B cell (primary cell): ENCODE measurements at regions not wholly inside any gene's neighbourhood (a gene's known extent, or its start where the extent isn't known, plus 50 kb on each side); places are given as distances from the start of the nearest gene placed in this dataset.

Experiments
- ATAC-seq: fragments of 200-7000 bp; cut with Tn5 transposase; one replicate; pipeline ENCODE4 v1.10.0; 2021; ENCODE audit warnings: low read depth, mild to moderate bottlenecking, moderate number of reproducible peaks, moderate library complexity
- CTCF ChIA-PET: fragments of 350-600 bp; sonication (Branson Sonifier 250); formaldehyde crosslinking; loops from one replicate; lab custom pipeline; 2021; ENCODE audit warnings: antibody characterized with exemption, inconsistent platforms; lab: Charles Lee
- POLR2A ChIA-PET: fragments of 350-600 bp; sonication (Branson Sonifier 250); formaldehyde crosslinking; loops from one replicate; lab custom pipeline; 2021; ENCODE audit warnings: antibody characterized with exemption; lab: Charles Lee
- DNase-seq: peaks from one replicate; pipeline ENCODE4 v3.0.0; 2013
- H2AFZ ChIP-seq: 2 replicates; pipeline ENCODE4 v1.6.1; 2012; ENCODE audit warnings: mild to moderate bottlenecking, low read depth, low read length; ENCODE audit not compliant: insufficient read depth, poor library complexity, severe bottlenecking
- H3K27ac ChIP-seq, 2 donors: 1 replicate in 1 of 2; 2 replicates in 1 of 2; pipeline ENCODE4 v1.5.1; 2012 to 2013; ENCODE audit warnings: low read length in 2 of 2, mild to moderate bottlenecking in 2 of 2, moderate library complexity in 1 of 2
- H3K27me3 ChIP-seq, 4 experiments: fragments of 200-600 bp in 1 of 4; sonication (generic) in 1 of 4; replicated peaks in 1 of 4; 1 replicate in 2 of 4; 2 replicates in 2 of 4; pipeline versions ENCODE4 v1.6.1 to v1.7.0; 2013 to 2016; ENCODE audit warnings: low read length in 3 of 4, mild to moderate bottlenecking in 2 of 4, mixed read lengths in 1 of 4, moderate library complexity in 1 of 4; ENCODE audit not compliant: insufficient read depth in 4 of 4, control insufficient read depth in 3 of 4; ENCODE audit errors: control extremely low read depth in 1 of 4
- H3K36me3 ChIP-seq, 2 experiments: replicated peaks in 1 of 2; 1 replicate in 1 of 2; 2 replicates in 1 of 2; pipeline versions ENCODE4 v1.6.1 to v1.7.1; 2013; ENCODE audit warnings: low read length in 1 of 2; ENCODE audit not compliant: insufficient read depth in 2 of 2, control insufficient read depth in 1 of 2; ENCODE audit errors: control extremely low read depth in 1 of 2, extremely low read depth in 1 of 2
- H3K4me1 ChIP-seq, 2 donors: fragments of 200-600 bp in 1 of 2; sonication (generic) in 1 of 2; 1 replicate in 1 of 2; 2 replicates in 1 of 2; pipeline versions ENCODE4 v1.5.1 to v1.6.1; 2013 to 2017; ENCODE audit warnings: low read length in 2 of 2; ENCODE audit not compliant: control insufficient read depth in 2 of 2, insufficient read depth in 2 of 2
- H3K4me2 ChIP-seq: replicated peaks from 2 replicates; pipeline ENCODE3; 2012; ENCODE audit warnings: mild to moderate bottlenecking, low read depth, low read length; ENCODE audit not compliant: poor library complexity, severe bottlenecking
- H3K4me3 ChIP-seq, 5 experiments: fragments of 200-600 bp in 1 of 5; sonication (generic) in 1 of 5; 1 replicate in 3 of 5; 2 replicates in 2 of 5; pipeline versions ENCODE4 v1.5.1 to v1.7.0; 2011 to 2016; ENCODE audit warnings: low read length in 4 of 5, mild to moderate bottlenecking in 4 of 5, low read depth in 2 of 5, control low read depth in 1 of 5, moderate library complexity in 1 of 5; ENCODE audit not compliant: insufficient read depth in 1 of 5; ENCODE audit errors: control extremely low read depth in 1 of 5, extremely low read depth in 1 of 5
- H3K79me2 ChIP-seq: fragments of 200-600 bp; sonication (generic); one replicate; pipeline ENCODE4 v1.6.0; 2016; ENCODE audit warnings: low read length; ENCODE audit not compliant: control insufficient read depth, insufficient read depth
- H3K9ac ChIP-seq: fragments of 200-600 bp; sonication (generic); 2 replicates; pipeline ENCODE4 v1.6.1; 2017; ENCODE audit warnings: mild to moderate bottlenecking, low read length, moderate library complexity
- H3K9me3 ChIP-seq, 3 donors: one replicate each; pipeline versions ENCODE4 v1.6.1 to v1.7.1; 2013; ENCODE audit warnings: low read length in 2 of 3; ENCODE audit not compliant: control insufficient read depth in 2 of 3, insufficient read depth in 1 of 3; ENCODE audit errors: control extremely low read depth in 1 of 3
- H4K20me1 ChIP-seq: 2 replicates; pipeline ENCODE4 v1.6.0; 2012; ENCODE audit warnings: mild to moderate bottlenecking, low read length; ENCODE audit not compliant: insufficient read depth, control insufficient read depth, poor library complexity, severe bottlenecking
- H3K27ac Mint-ChIP-seq: one replicate; pipeline ENCODE4 v1.8.0; 2021; ENCODE audit warnings: mixed read lengths
- H3K27me3 Mint-ChIP-seq: one replicate; pipeline ENCODE4 v1.8.0; 2021; ENCODE audit warnings: mixed read lengths
- H3K4me1 Mint-ChIP-seq: one replicate; pipeline ENCODE4 v1.8.0; 2021; ENCODE audit warnings: mixed read lengths
- H3K4me3 Mint-ChIP-seq: one replicate; pipeline ENCODE4 v1.8.0; 2021; ENCODE audit warnings: mixed read lengths
- H3K9me3 Mint-ChIP-seq: one replicate; pipeline ENCODE4 v1.8.0; 2022; ENCODE audit warnings: mixed read lengths; ENCODE audit not compliant: insufficient read depth
- EZH2 ChIP-seq: IDR thresholded peaks from 2 replicates; pipeline ENCODE4 v1.6.1; 2012; ENCODE audit warnings: borderline replicate concordance, low read depth, mild to moderate bottlenecking, moderate library complexity, low read length; ENCODE audit not compliant: insufficient read depth, poor library complexity, severe bottlenecking
- WGBS: methylation state at CpG from one replicate; pipeline ENCODE4 v1.1.5; 2013; ENCODE audit warnings: missing lambda C conversion rate; ENCODE audit not compliant: insufficient coverage; 5-methylcytosine and 5-hydroxymethylcytosine counted together
- intact Hi-C: fragments of 100-400 bp; cut with micrococcal nuclease; formaldehyde crosslinking; loops from one replicate; pipeline ENCODE4 v1.10.0; 2022
- TF ChIP-seq, protein P1 (sequence below): fragments of 200-600 bp; IDR thresholded peaks from one replicate; pipeline ENCODE4 v1.8.0; 2022; ENCODE audit warnings: antibody characterized with exemption, mild to moderate bottlenecking

DNA sequence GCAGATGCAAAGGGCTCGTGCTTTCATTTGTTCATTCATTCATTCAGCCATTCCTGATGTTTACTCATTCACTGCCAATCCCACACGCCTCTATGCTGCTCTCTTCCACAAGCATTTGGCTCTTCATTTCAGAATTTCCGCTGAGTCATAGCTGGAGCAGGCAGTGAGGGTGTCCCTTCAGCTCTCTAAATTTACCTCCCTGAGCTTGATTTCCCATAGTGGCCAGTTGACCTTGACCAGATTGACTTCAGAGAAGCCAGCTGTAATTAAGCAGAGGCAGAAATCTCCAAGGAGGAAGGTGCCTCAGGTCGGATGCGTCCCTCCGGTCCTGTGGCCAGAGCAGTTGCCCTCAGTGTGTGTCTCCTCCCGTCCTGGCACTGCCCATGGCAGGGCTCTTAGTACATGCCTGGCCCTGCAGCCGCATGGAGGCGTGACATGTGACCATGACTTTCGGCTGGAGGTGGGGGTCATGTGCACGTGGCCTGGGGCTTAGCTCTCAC lies 267.2 kb upstream of the ECI2 start:
- no peak overlapping the region for H3K4me3 Mint-ChIP-seq
- TF ChIP-seq EZH2, result no peak
- TF ChIP-seq, protein P1, sequence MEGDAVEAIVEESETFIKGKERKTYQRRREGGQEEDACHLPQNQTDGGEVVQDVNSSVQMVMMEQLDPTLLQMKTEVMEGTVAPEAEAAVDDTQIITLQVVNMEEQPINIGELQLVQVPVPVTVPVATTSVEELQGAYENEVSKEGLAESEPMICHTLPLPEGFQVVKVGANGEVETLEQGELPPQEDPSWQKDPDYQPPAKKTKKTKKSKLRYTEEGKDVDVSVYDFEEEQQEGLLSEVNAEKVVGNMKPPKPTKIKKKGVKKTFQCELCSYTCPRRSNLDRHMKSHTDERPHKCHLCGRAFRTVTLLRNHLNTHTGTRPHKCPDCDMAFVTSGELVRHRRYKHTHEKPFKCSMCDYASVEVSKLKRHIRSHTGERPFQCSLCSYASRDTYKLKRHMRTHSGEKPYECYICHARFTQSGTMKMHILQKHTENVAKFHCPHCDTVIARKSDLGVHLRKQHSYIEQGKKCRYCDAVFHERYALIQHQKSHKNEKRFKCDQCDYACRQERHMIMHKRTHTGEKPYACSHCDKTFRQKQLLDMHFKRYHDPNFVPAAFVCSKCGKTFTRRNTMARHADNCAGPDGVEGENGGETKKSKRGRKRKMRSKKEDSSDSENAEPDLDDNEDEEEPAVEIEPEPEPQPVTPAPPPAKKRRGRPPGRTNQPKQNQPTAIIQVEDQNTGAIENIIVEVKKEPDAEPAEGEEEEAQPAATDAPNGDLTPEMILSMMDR, result no peak
- 63% methylated on average over 6 of the region's 11 CpGs for WGBS
- H3K27ac ChIP-seq, result no peak overlapping the region
- H2AFZ ChIP-seq, result no peak overlapping the region
- peaks cover 10% of the 10 kb centered on the region for H3K27me3 Mint-ChIP-seq
- H3K4me2 ChIP-seq, result no peak overlapping the region
- DNase-seq, result no peak
- peaks cover 16% of the 10 kb centered on the region for H3K4me1 Mint-ChIP-seq
- no peaks in the 10 kb centered on the region for H3K79me2 ChIP-seq
- no peak for ATAC-seq
- no peak overlapping the region for H3K27ac Mint-ChIP-seq
- H3K9me3 ChIP-seq, result peaks cover 0 to 14% (median 13%) of the 10 kb centered on the region in 3 donors
- H3K36me3 ChIP-seq, result no peaks in the 10 kb centered on the region
- ChIA-PET CTCF (interaction anchor here (0.6 kb wide), 1 partner anchor 1606 kb away, joined by 3 read pairs; no protein-coding TSS in a partner anchor), POLR2A (no interaction called here)
- no peak overlapping the region for H3K4me3 ChIP-seq
- H3K9me3 Mint-ChIP-seq, result peaks cover 3% of the 10 kb centered on the region
- H3K4me1 ChIP-seq, result peaks cover 2 to 4% of the 10 kb centered on the region in 2 donors
- no peak overlapping the region for H3K9ac ChIP-seq
- H3K27me3 ChIP-seq, result peaks cover 0 to 3% (median 0%) of the 10 kb centered on the region in 4 experiments
- H4K20me1 ChIP-seq, result no peaks in the 10 kb centered on the region
- intact Hi-C loops, result loop anchor here (10.0 kb wide), 1 partner anchor 658 kb away; no protein-coding TSS in a partner anchor

DNA sequence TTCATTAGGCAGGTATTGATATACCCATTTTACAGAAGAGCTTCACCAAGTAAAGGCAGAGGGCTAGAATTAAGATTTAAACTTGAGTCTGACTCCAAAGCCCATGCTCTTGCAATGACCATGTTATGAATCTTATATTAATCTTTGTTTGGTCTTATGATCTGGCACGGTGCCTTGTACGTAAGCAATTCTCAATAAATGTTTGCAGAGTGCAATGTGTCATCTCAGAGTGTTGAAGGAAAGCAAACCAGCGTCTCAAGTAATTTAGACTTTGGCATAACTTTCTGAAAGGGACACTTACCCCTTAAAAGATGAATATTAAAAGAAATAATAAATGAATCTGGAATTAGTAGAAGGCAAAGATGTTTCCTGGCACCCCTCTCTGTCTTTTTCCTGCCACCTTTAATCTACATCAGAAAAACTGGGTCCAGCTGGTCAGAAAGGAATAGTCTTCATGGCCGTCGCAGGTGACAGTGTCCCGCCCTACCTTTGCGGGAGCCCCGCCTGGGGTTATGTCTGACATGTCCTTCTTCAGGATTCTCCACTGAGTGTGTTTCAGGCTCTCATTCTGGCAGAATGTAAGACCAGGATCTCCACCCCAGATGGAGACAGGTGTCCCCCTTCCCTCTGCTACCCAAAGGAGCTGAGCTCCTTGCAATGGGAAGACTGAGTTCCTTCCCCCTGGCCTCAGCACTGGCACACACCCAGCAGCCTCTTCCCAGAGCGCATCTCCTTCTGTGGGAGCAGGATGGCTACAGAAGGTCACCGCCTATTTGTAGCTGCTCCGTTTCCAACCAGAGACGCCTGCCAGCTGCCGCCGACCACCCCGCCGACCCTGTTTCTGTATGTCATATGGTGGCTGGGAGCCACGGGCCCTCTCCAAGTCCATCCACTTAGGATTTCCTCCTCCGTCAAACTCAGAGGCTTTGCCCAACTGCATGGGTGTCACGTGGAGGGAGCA lies 266.3 kb upstream of the ECI2 start:
- TF ChIP-seq, protein P1, result no peak
- no peak for TF ChIP-seq EZH2
- ChIA-PET CTCF (no interaction called here), POLR2A (no interaction called here)
- H3K79me2 ChIP-seq, result no peaks in the 10 kb centered on the region
- ATAC-seq (no peak), DNase-seq (no peak)
- no peak overlapping the region for H3K4me3 Mint-ChIP-seq
- no peaks in the 10 kb centered on the region for H3K4me1 ChIP-seq
- intact Hi-C loops, result loop anchor here (10.0 kb wide), 1 partner anchor 657 kb away; no protein-coding TSS in a partner anchor
- no peaks in the 10 kb centered on the region for H4K20me1 ChIP-seq
- H3K9me3 Mint-ChIP-seq, result peaks cover 1% of the 10 kb centered on the region
- no peak overlapping the region for H3K27ac Mint-ChIP-seq
- WGBS, result 78% methylated on average over 17 of the region's 19 CpGs
- H3K27me3 Mint-ChIP-seq, result peaks cover 10% of the 10 kb centered on the region
- H3K4me1 Mint-ChIP-seq, result peaks cover 7% of the 10 kb centered on the region
- H3K36me3 ChIP-seq, result no peaks in the 10 kb centered on the region
- peaks cover 0 to 3% (median 0%) of the 10 kb centered on the region in 4 experiments for H3K27me3 ChIP-seq
- no peak overlapping the region for H3K9ac ChIP-seq
- H3K27ac ChIP-seq, result no peak overlapping the region
- peaks cover 0 to 13% (median 6%) of the 10 kb centered on the region in 3 donors for H3K9me3 ChIP-seq
- no peak overlapping the region for H2AFZ ChIP-seq
- no peak overlapping the region for H3K4me2 ChIP-seq
- H3K4me3 ChIP-seq, result no peak overlapping the region
